DMS153 treated with DMSO at 0.1 percent for 48 hours (cell line): ENCODE measurements at regions not wholly inside any gene's neighbourhood (a gene's known extent, or its start where the extent isn't known, plus 50 kb on each side); places are given as distances from the start of the nearest gene placed in this dataset.
"Not testable (repeated sequence)": the region's sequence is repeated elsewhere in the genome, so short reads cannot be mapped to it uniquely, and the experiment has no call there.

Experiments used
- DNase-seq: peaks from one replicate; lab custom pipeline; 2025; ENCODE audit not compliant: unreplicated experiment; lab: John Stamatoyannopoulos, UW

DNA sequence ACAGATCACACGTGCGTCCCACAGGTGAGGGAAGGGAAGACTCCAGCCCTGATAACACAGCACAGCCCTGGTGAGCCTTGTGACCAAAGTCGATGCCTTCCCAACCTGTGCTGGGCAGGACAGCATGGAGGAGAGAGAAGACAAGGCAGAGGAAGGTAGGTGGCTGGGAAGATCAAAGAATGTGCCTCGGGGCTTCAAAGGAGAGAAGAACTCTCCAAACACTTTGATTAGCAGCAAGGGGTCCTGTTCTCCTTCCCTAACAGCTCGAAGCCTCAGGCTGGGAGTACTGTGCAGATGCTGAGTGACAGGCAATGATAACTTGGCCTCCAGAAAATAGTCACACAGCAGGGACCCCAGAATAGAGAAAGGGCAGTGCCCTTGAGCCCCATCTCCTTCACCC is 288.5 kb downstream of the TCERG1L start:
- DNase-seq = no peak

DNA sequence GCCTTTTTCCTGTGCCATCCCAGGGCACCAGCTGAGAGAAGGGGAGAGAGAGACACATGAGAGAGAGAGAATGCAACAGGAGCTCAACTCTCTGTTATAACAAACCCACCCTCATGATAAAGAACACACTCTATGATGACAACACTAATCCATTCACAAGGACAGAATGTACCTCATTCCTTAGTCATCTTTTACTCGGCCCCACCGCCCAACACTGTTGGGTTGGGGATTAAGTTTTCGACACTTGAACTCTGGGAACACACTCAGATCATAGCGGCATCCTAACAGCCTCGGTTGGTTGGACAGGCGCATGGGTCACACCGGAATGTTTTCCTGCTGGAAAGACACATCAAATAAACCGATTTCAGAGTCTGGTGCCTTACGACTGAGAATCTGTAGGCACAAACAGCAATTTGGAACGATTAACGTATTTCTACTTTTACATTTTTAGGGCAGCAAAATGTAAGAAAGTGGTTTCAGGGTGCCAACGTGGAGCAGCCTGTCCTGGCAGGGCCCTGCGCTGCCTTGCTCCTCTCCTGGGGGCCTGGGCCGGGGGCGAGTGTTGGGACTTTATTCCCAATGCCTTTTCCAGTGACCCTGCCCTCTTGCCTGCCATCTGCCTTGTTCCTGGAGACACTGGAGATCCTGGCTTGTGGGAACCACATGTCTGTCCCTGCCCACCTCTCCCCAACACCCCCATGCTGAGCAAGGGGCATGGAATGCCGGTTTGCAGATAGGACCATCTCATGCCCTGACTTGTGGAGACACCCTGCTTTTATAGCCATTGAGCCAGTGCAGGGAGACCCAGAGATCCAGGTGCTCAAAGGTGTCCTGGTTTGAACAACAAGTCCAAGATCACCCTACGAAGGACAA is 287.0 kb downstream of the TCERG1L start:
- no peak for DNase-seq

GRCh38 chr10:131025333-131025732 is 286.2 kb downstream of the TCERG1L start:
- DNase-seq = no peak

GRCh38 chr10:131027256-131027655 is 284.3 kb downstream of the TCERG1L start:
- no peak for DNase-seq

GRCh38 chr10:131031346-131031745 is 280.2 kb downstream of the TCERG1L start:
- DNase-seq = no peak

GRCh38 chr10:131032329-131033165 is 279.0 kb downstream of the TCERG1L start:
- no peak for DNase-seq

- no peak for DNase-seq
These were observed 278.1 kb downstream of the TCERG1L start for GRCh38 chr10:131033166-131034085.

GRCh38 chr10:131034451-131034850 is 277.1 kb downstream of the TCERG1L start:
- no peak for DNase-seq

GRCh38 chr10:131035779-131036178 is 275.7 kb downstream of the TCERG1L start:
- no peak for DNase-seq

DNA sequence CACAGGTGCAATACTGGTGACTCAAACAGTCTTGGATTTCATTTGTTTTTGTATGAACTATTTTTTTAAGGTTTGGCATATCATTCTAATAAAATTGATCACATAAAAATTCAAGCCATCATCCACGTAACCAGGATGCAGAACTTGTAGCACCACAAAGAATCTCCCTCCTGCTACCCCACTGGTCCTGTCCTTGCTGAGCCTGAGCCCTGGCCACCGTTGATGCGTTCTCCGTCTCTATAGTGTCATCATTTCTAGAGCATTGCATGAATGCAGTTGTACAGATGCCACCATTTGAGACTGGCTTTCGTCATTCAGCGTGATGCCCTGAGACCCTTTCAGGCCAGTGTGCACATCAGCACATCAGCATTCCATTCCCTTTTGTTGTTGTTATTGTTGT is 273.5 kb downstream of the TCERG1L start:
- no peak for DNase-seq

DNA sequence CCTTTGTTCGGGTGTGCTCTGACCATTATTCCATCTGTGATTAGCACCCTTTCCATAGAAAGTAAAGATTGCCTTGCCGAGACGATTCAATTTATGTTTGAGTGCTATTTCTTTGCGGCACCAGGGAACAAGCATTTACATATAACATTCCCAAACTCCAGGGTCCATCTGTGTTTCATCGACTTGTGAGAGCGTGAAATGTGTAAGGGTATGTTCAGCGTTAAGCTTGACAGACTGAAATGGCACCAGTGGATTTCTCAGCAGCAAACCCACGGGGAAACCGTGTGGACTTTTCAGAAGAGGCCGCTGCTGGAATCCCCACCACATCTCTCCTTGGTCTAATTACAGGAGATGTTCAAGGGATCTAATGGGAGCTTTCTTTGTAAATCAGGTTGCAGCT is 270.5 kb downstream of the TCERG1L start:
- no peak for DNase-seq

- no peak for DNase-seq
These were observed 270.1 kb downstream of the TCERG1L start for GRCh38 chr10:131041441-131041840.

GRCh38 chr10:131042015-131042414 is 269.5 kb downstream of the TCERG1L start:
- DNase-seq = not testable (repeated sequence)
